Loucy (cell line): ENCODE measurements at regions not wholly inside any gene's neighbourhood (a gene's known extent, or its start where the extent isn't known, plus 50 kb on each side); places are given as distances from the start of the nearest gene placed in this dataset.

ENCODE experiments used
- H2AFZ ChIP-seq: fragments of 200-600 bp; sonication (generic); 2 replicates; pipeline ENCODE4 v1.6.0; 2016; ENCODE audit warnings: antibody characterized with exemption, mild to moderate bottlenecking, low read length, moderate library complexity
- H3F3A ChIP-seq: fragments of 200-600 bp; 2 replicates; pipeline ENCODE4 v1.6.0; 2016; ENCODE audit warnings: antibody characterized with exemption, low read depth, mild to moderate bottlenecking
- H3K27me3 ChIP-seq: fragments of 200-600 bp; sonication (generic); 2 replicates; pipeline ENCODE4 v1.6.1; 2014; ENCODE audit warnings: low read length, mild to moderate bottlenecking; ENCODE audit not compliant: insufficient read depth, poor library complexity, severe bottlenecking
- H3K36me3 ChIP-seq: fragments of 200-600 bp; sonication (generic); 2 replicates; pipeline ENCODE4 v1.6.1; 2016; ENCODE audit warnings: low read length; ENCODE audit not compliant: insufficient read depth
- H3K4me1 ChIP-seq: fragments of 200-600 bp; sonication (generic); 2 replicates; pipeline ENCODE4 v1.5.1; 2014; ENCODE audit warnings: low read length, mild to moderate bottlenecking; ENCODE audit not compliant: insufficient read depth, poor library complexity, severe bottlenecking
- H3K4me2 ChIP-seq: fragments of 200-600 bp; sonication (generic); 2 replicates; pipeline ENCODE4 v1.6.0; 2014; ENCODE audit warnings: antibody characterized with exemption, low read length, low read depth, mild to moderate bottlenecking; ENCODE audit not compliant: poor library complexity, severe bottlenecking
- H3K4me3 ChIP-seq: fragments of 200-600 bp; sonication (generic); 2 replicates; pipeline ENCODE4 v1.5.1; 2014; ENCODE audit warnings: low read length, mild to moderate bottlenecking, mixed read lengths; ENCODE audit not compliant: poor library complexity, severe bottlenecking
- H3K79me2 ChIP-seq: fragments of 200-600 bp; sonication (generic); 2 replicates; pipeline ENCODE4 v1.6.1; 2014; ENCODE audit warnings: low read length; ENCODE audit not compliant: insufficient read depth
- H3K9ac ChIP-seq: fragments of 200-600 bp; sonication (generic); 2 replicates; pipeline ENCODE4 v1.6.0; 2014; ENCODE audit warnings: mild to moderate bottlenecking, low read depth, low read length, moderate library complexity; ENCODE audit not compliant: poor library complexity, severe bottlenecking
- H3K9me2 ChIP-seq: fragments of 200-600 bp; sonication (generic); replicated peaks from 2 replicates; pipeline ENCODE4 v1.6.1; 2016; ENCODE audit warnings: low read depth, low read length, mixed read lengths
- H3K9me3 ChIP-seq: fragments of 200-600 bp; sonication (generic); 2 replicates; pipeline ENCODE4 v1.6.1; 2014; ENCODE audit warnings: mild to moderate bottlenecking, antibody characterized with exemption, low read length, low read depth; ENCODE audit not compliant: insufficient read depth
- H4K20me1 ChIP-seq: fragments of 200-600 bp; sonication (generic); 2 replicates; pipeline ENCODE4 v1.6.0; 2014; ENCODE audit warnings: antibody characterized with exemption, low read length, mild to moderate bottlenecking; ENCODE audit not compliant: insufficient read depth, poor library complexity, severe bottlenecking
- EZH2phosphoT487 ChIP-seq: fragments of 200-600 bp; IDR thresholded peaks from 2 replicates; pipeline ENCODE4 v1.6.1; 2018; ENCODE audit warnings: antibody characterized with exemption, mild to moderate bottlenecking, moderate library complexity, borderline replicate concordance
- TF ChIP-seq, protein P1 (sequence below): fragments of 200-600 bp; sonication (generic); conservative IDR thresholded peaks from 2 replicates; pipeline ENCODE4 v1.5.1; 2014; ENCODE audit warnings: mild to moderate bottlenecking, antibody characterized with exemption, low read length

GRCh38 chr1:100627054-100627716, 89.2 kb downstream of the GPR88 start:
- Histone ChIP-seq H3K4me2 (no peak overlapping the region), H3K4me3 (no peak overlapping the region)

GRCh38 chr1:100627936-100628335, 90.0 kb downstream of the GPR88 start:
- TF ChIP-seq, protein P1, sequence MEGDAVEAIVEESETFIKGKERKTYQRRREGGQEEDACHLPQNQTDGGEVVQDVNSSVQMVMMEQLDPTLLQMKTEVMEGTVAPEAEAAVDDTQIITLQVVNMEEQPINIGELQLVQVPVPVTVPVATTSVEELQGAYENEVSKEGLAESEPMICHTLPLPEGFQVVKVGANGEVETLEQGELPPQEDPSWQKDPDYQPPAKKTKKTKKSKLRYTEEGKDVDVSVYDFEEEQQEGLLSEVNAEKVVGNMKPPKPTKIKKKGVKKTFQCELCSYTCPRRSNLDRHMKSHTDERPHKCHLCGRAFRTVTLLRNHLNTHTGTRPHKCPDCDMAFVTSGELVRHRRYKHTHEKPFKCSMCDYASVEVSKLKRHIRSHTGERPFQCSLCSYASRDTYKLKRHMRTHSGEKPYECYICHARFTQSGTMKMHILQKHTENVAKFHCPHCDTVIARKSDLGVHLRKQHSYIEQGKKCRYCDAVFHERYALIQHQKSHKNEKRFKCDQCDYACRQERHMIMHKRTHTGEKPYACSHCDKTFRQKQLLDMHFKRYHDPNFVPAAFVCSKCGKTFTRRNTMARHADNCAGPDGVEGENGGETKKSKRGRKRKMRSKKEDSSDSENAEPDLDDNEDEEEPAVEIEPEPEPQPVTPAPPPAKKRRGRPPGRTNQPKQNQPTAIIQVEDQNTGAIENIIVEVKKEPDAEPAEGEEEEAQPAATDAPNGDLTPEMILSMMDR: no peak
- no peak for TF ChIP-seq EZH2phosphoT487

More at GRCh38 chr1:100627054-100627716, 89.2 kb downstream of the GPR88 start:
- Histone ChIP-seq H4K20me1 (no peaks in the 10 kb centered on the region), H3K9me3 (no peaks in the 10 kb centered on the region), H3K36me3 (no peaks in the 10 kb centered on the region), H3K79me2 (no peaks in the 10 kb centered on the region), H3K4me1 (peaks cover 8% of the 10 kb centered on the region), H3K9ac (no peak overlapping the region), H2AFZ (no peak overlapping the region), H3K9me2 (no peaks in the 10 kb centered on the region), H3K27me3 (no peaks in the 10 kb centered on the region), H3F3A (no peaks in the 10 kb centered on the region)
- TF ChIP-seq EZH2phosphoT487: no peak
- TF ChIP-seq, protein P1: no peak

DNA sequence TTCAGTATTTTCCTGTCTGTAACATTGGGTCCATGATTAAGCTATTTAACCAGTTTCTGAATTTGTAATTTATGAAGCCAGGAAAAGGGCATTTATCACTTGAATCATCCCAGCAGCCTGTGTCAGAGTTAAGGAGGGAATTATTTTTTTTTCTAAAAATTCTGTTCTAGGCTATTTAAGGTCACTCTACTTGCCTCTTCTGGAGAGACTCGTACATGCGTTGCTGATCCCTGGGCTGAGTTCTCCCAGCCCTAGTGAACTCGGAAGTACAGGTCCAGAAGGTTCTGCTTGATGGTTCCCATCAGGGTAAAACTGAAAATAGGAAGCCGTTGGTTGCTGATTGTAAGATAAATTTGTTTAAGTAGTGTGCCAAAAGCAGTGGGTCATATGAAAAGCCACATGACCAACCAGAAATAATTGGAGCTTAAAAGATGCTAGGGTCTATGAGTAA, 90.7 kb downstream of the GPR88 start:
- H3K4me2 ChIP-seq: no peak overlapping the region
- TF ChIP-seq, protein P1: no peak
- TF ChIP-seq EZH2phosphoT487: no peak

More at GRCh38 chr1:100627936-100628335, 90.0 kb downstream of the GPR88 start:
- Histone ChIP-seq H4K20me1 (no peaks in the 10 kb centered on the region), H3K4me3 (no peak overlapping the region), H3K36me3 (no peaks in the 10 kb centered on the region), H3F3A (no peaks in the 10 kb centered on the region), H3K27me3 (no peaks in the 10 kb centered on the region), H3K9me3 (no peaks in the 10 kb centered on the region), H2AFZ (no peak overlapping the region), H3K9me2 (no peaks in the 10 kb centered on the region), H3K9ac (no peak overlapping the region), H3K79me2 (no peaks in the 10 kb centered on the region), H3K4me1 (peaks cover 8% of the 10 kb centered on the region), H3K4me2 (no peak overlapping the region)

More for the DNA sequence above, 90.7 kb downstream of the GPR88 start:
- Histone ChIP-seq H3K4me1 (peaks cover 8% of the 10 kb centered on the region), H3K9me2 (no peaks in the 10 kb centered on the region), H2AFZ (no peak overlapping the region), H3K4me3 (no peak overlapping the region), H3K36me3 (no peaks in the 10 kb centered on the region), H3F3A (no peaks in the 10 kb centered on the region), H3K9ac (no peak overlapping the region), H4K20me1 (no peaks in the 10 kb centered on the region), H3K27me3 (no peaks in the 10 kb centered on the region), H3K79me2 (no peaks in the 10 kb centered on the region), H3K9me3 (no peaks in the 10 kb centered on the region)
